ENCODE measurements at regions not wholly inside any gene's neighbourhood (a gene's known extent, or its start where the extent isn't known, plus 50 kb on each side); places are given as distances from the start of the nearest gene placed in this dataset.
A peak's percentile ranks its signal among the peaks of the same experiment; 100 is the strongest.

DNA sequence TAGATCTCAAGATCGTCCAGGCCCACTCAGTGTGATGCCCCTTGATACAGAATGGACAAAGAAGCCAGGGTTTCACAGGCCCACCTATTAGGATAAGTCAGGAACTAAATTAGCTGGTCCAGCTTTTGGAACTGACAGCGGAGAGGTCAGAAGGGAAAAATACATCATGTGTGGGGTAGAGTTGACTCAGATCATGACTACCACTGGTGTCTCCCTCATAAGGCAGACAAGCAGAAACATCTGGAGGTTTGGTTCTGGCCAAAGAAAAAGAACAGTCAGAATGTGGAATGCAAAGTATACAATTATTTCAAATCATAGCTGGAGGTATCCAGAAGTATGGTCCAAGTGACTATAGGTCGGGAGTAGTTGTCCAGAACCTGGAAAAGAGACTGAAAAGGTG, 621.1 kb upstream of the CELF2 start:
- no peak for DNase-seq (ENCODE audit: low spot score in 2 of 2)
- Histone ChIP-seq H3K36me3 (replicated peaks) (no peaks in the 10 kb centered on the region), H3K9me3 (no peaks in the 10 kb centered on the region), H3K4me1 (no peaks in the 10 kb centered on the region), H3K27me3 (ENCODE audit: low read depth) (no peaks in the 10 kb centered on the region), H3K4me3 (no peak overlapping the region)
- in situ Hi-C loops (cut with MboI; ENCODE audit: low sequenced_read_pairs) = no loop called here

DNA sequence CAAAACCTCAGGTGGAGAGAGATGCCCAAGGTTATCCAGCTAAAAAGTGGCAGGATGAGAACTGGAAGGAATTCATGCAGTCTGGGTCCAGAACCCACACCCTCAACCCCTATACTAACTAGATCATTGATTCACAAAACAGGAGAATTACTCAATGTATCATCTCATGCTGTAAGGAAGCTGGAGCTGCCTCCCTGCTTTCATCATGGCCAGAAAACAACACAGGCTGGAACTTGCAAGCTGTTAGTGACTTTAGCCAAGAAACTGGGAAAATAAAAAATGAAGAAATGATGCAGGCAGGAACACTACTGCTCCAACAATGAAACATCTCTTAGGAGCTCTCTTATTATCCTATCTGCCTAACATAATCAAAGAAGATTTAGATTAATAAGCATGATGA, 619.8 kb upstream of the CELF2 start:
- H3K4me3 ChIP-seq = no peak overlapping the region
- H3K9me3 ChIP-seq = no peaks in the 10 kb centered on the region
- no peaks in the 10 kb centered on the region for H3K4me1 ChIP-seq
- in situ Hi-C loops (cut with MboI; ENCODE audit: low sequenced_read_pairs) = no loop called here
- no peaks in the 10 kb centered on the region for H3K27me3 ChIP-seq (ENCODE audit: low read depth)
- no peaks in the 10 kb centered on the region for H3K36me3 ChIP-seq (replicated peaks)
- DNase-seq (ENCODE audit: low spot score in 2 of 2) = no peak

DNA sequence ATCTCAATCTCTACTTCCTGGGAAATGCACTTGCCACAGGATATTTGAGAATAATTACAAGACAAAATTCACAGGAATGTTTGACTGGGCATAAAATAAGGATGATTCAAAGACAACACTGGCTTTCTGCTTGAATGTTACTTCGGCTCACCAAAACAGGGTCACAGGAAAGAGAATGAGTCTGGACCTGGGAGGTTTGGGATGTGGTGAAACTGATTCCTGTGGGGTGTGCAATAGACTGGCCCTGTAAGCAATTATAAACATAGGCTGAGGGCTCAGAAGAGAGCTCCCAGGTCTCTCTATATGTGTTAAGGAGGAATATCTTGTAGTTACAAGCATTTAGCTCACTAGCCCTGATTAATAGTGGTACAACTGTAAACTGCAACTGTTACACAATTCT, 613.9 kb upstream of the CELF2 start:
- Histone ChIP-seq H3K9me3 (no peaks in the 10 kb centered on the region), H3K36me3 (replicated peaks) (no peaks in the 10 kb centered on the region), H3K4me3 (no peak overlapping the region), H3K4me1 (no peaks in the 10 kb centered on the region), H3K27me3 (ENCODE audit: low read depth) (no peaks in the 10 kb centered on the region)
- DNase-seq (ENCODE audit: low spot score in 2 of 2) = no peak
- in situ Hi-C loops (cut with MboI; ENCODE audit: low sequenced_read_pairs) = no loop called here

DNA sequence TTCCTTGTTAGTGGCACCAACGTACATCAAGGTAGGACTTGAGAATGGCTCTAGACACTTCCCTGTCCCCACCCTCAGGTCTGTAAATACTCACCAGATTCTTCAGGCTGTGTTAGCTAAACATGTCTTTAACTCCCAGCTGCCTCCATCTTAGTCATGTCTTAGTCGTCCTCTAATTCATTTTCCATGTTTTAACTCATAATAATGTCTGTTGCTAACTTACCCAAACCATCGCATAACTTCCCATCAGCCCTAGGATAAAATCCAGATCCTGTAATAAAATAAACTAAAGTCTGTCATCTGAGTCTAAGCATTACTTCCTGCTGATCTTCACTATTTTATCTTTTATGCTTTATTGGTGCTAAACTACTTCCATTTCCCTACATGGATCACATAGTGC, 600.0 kb upstream of the CELF2 start:
- in situ Hi-C loops (cut with MboI; ENCODE audit: low sequenced_read_pairs) = no loop called here
- H3K9me3 ChIP-seq = no peaks in the 10 kb centered on the region
- no peak for DNase-seq (ENCODE audit: low spot score in 2 of 2)
- H3K27me3 ChIP-seq (ENCODE audit: low read depth) = no peaks in the 10 kb centered on the region
- no peaks in the 10 kb centered on the region for H3K36me3 ChIP-seq (replicated peaks)
- peaks cover 10% of the 10 kb centered on the region for H3K4me1 ChIP-seq
- H3K4me3 ChIP-seq = no peak overlapping the region

DNA sequence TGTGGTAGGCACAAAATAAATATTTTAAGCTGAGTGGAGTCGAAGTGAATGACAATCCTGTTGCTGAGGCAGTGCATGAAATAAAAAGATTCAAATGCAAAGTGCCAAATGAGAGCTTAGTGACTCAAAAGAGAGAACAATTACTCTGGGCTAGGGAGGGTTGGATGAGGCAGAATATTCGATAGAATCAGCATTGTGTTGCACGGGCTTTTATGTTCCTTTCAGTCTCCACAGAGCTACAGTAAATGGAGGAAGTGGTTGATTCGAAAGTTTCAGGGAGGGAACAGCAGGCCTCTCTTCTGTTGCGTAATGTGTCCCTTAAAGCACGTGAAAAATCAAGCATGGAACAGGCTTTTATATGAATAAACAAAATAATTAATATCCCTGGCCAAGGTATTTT, 599.3 kb upstream of the CELF2 start:
- Histone ChIP-seq H3K27me3 (ENCODE audit: low read depth) (no peaks in the 10 kb centered on the region), H3K4me1 (peaks cover 10% of the 10 kb centered on the region), H3K36me3 (replicated peaks) (no peaks in the 10 kb centered on the region), H3K9me3 (no peaks in the 10 kb centered on the region), H3K4me3 (no peak overlapping the region)
- in situ Hi-C loops (cut with MboI; ENCODE audit: low sequenced_read_pairs) = no loop called here
- peak; percentile 49 to 91 for DNase-seq (ENCODE audit: low spot score in 2 of 2)

DNA sequence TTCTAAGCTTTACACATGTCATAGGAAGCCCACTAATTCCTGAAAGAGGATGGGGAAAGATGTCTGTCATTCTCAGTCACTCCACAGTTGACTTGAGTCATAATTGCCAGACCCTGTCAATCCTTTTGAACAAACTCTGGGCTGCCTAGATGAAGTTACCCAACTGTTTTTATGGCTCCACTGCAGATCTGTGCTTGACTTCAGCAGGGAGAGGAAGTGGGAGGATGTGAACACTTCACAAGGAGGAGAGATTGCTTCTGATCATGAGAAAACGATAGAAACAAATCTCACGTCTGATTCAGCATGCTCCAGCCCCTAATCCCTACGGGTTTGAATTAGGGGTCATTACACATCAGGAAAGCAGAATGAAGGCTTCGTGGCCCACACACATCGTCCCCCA, 596.6 kb upstream of the CELF2 start:
- Histone ChIP-seq H3K36me3 (replicated peaks) (no peaks in the 10 kb centered on the region), H3K27me3 (ENCODE audit: low read depth) (no peaks in the 10 kb centered on the region), H3K4me1 (peaks cover 10% of the 10 kb centered on the region), H3K4me3 (no peak overlapping the region), H3K9me3 (no peaks in the 10 kb centered on the region)
- in situ Hi-C loops (cut with MboI; ENCODE audit: low sequenced_read_pairs) = no loop called here
- no peak for DNase-seq (ENCODE audit: low spot score in 2 of 2)

DNA sequence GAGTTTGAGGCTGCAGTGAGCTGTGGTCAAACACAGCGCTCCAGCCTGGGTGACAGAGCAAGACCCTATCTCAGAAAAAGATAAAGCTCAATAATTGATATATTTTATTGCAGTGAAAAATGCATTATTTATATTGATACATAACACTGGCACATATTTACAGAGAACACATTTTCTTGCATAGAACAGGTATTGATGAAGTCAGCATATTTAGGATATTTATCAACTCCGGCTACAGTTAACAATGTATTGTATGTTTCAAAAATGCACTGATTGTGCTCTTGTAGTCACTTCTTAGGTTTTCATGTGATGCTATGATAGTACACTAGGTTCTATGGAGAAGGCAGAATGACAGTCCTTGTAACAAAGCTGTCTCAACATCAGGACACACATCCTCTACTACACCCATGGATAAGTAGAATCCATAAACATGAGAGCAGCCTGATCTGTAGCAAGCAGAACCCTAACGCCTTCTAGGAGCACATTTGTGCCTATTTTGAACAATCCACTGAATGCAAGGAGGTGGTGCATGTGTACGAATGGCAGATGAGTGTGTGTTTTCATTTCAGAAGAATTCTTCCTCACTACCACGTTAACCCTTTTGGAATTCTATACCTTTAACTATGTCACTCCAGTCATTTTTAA, 586.1 kb upstream of the CELF2 start:
- no peaks in the 10 kb centered on the region for H3K4me1 ChIP-seq
- H3K36me3 ChIP-seq (replicated peaks) = no peaks in the 10 kb centered on the region
- no peaks in the 10 kb centered on the region for H3K27me3 ChIP-seq (ENCODE audit: low read depth)
- no peak for DNase-seq (ENCODE audit: low spot score in 2 of 2)
- H3K4me3 ChIP-seq = no peak overlapping the region
- no peaks in the 10 kb centered on the region for H3K9me3 ChIP-seq
- in situ Hi-C loops (cut with MboI; ENCODE audit: low sequenced_read_pairs) = no loop called here

DNA sequence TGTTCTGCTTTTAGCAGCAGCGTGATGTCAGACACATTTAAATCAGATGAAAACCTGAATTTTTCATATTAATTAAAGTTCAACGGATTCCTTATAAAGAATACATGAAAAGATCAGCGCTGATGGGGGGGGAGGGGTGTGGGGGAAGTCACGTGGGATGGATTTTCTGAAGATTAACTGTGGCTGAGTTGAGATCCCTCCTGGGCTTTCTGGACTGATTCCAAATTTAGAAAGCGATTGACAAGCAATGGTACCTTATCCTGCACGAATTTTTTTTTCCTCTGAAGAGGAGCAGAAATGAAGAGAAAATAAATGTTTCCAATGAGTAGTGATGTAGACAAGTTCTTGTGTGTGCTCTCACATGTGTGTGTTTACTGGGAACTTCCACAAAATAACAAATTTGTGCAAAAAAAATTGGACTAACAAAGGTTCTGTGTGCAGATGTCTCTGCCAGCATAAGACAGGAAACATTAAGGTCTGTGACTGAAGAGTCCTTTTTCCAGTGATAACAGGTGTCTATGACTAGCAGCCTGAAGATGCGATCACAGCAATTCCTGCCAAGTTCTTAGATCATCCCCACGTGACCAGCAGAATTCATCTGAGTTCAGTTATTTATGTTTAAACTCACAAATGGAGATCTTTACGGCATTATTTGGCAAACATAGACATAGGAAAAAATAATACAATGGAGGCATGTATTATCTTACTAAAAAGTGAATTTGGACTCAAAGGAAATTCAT, 585.2 kb upstream of the CELF2 start:
- Histone ChIP-seq H3K4me1 (no peaks in the 10 kb centered on the region), H3K4me3 (no peak overlapping the region), H3K9me3 (no peaks in the 10 kb centered on the region), H3K36me3 (replicated peaks) (no peaks in the 10 kb centered on the region), H3K27me3 (ENCODE audit: low read depth) (no peaks in the 10 kb centered on the region)
- no peak for DNase-seq (ENCODE audit: low spot score in 2 of 2)
- in situ Hi-C loops (cut with MboI; ENCODE audit: low sequenced_read_pairs) = no loop called here

DNA sequence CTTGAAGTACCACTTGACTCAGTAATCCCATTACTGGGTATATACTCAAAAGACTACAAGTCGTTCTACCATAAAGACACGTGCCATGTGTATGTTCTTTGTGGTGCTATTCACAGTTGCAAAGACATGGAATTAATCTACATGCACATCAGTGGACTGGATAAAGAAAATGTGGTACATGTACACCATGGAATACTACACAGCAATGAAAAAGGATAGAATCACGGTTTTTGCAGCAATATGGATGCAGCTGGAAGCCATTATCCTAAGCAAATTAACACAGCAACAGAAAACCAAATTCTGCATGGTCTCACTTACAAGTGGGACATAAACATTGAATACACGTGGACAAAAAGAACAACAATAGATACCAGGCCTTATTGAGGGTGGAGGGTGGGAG, 583.4 kb upstream of the CELF2 start:
- no peaks in the 10 kb centered on the region for H3K4me1 ChIP-seq
- H3K36me3 ChIP-seq (replicated peaks) = no peaks in the 10 kb centered on the region
- no peaks in the 10 kb centered on the region for H3K9me3 ChIP-seq
- DNase-seq (ENCODE audit: low spot score in 2 of 2) = no peak
- H3K27me3 ChIP-seq (ENCODE audit: low read depth) = no peaks in the 10 kb centered on the region
- in situ Hi-C loops (cut with MboI; ENCODE audit: low sequenced_read_pairs) = no loop called here
- H3K4me3 ChIP-seq = no peak overlapping the region

DNA sequence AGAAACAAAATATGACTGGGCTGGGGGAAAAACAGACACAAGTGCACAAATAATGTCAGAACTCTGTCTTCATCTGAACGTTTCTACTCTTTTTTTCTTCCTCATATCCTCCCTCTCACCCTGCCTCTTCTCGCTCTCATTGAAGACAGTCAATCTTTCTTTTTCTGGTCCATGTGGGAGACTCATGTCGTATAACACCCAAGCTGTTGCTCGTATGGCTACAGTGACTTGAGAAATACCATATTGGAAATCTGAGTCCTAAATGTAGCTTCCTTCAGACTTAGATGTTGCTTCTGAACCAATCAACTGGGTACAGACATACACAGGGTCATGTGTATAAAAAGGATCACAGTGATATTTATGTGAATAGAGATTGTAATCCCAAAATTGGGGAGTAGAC, 579.8 kb upstream of the CELF2 start:
- Histone ChIP-seq H3K9me3 (no peaks in the 10 kb centered on the region), H3K4me3 (no peak overlapping the region), H3K27me3 (ENCODE audit: low read depth) (no peaks in the 10 kb centered on the region), H3K36me3 (replicated peaks) (no peaks in the 10 kb centered on the region), H3K4me1 (no peaks in the 10 kb centered on the region)
- in situ Hi-C loops (cut with MboI; ENCODE audit: low sequenced_read_pairs) = no loop called here
- no peak for DNase-seq (ENCODE audit: low spot score in 2 of 2)

DNA sequence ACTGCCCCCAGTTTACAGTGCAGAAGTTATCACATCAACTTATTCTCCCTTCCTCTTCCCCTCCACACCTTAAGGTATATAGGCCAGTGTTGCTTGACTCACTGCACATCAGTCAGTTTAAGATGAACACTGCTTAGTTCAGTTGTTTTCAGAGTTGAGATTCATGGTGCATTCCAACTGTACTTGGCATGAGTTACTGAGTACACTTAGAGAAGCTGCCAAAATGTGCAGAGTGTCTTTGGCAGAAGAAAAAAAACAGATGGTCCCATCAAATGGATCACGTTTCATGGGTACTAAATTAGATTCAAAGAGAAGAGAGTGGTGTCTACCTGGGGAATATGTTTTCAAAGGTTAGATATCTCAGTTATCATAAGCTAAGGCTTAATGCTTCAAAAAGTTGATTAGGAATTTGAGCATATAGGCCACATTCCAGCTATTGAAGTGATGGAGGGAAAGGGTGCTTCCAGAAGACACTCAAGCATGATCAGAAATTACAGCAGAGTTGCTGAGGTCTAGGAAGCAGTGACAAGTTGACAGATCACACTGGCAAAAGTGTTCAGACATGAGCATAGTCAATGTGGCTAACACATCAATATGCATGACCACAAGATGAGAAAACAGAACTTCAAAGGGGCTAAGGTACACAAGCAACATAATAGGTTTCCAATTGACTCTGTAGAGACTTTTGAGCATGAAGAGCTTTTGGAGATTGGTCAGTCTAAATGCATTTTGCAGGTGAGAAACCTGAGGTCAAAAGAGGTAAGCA, 579.2 kb upstream of the CELF2 start:
- no peak overlapping the region for H3K4me3 ChIP-seq
- no peaks in the 10 kb centered on the region for H3K36me3 ChIP-seq (replicated peaks)
- H3K9me3 ChIP-seq = no peaks in the 10 kb centered on the region
- DNase-seq (ENCODE audit: low spot score in 2 of 2) = no peak
- H3K4me1 ChIP-seq = no peaks in the 10 kb centered on the region
- in situ Hi-C loops (cut with MboI; ENCODE audit: low sequenced_read_pairs) = no loop called here
- H3K27me3 ChIP-seq (ENCODE audit: low read depth) = no peaks in the 10 kb centered on the region

DNA sequence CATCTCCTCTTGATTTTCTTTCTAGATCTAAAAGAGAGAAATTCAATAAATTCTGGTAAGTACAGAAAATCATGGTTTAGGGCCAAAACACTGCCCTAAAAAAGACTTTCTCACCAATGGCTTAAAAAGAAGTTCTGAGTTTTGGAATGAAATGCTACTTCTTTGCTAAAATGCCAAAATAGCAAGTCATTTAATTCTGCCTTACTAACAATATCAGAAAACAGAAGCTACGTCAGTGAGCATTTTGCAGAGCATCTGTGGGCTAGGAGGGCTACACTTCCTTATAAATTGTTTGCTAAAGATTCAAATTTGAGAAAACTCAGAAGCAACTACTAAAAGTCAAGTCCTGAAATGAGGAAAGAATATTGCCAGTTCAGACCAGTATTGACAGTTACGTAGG, 560.8 kb upstream of the CELF2 start:
- in situ Hi-C loops (cut with MboI; ENCODE audit: low sequenced_read_pairs) = no loop called here
- DNase-seq (ENCODE audit: low spot score in 2 of 2) = no peak
- no peaks in the 10 kb centered on the region for H3K36me3 ChIP-seq (replicated peaks)
- no peaks in the 10 kb centered on the region for H3K4me1 ChIP-seq
- no peak overlapping the region for H3K4me3 ChIP-seq
- no peaks in the 10 kb centered on the region for H3K27me3 ChIP-seq (ENCODE audit: low read depth)
- H3K9me3 ChIP-seq = no peaks in the 10 kb centered on the region

DNA sequence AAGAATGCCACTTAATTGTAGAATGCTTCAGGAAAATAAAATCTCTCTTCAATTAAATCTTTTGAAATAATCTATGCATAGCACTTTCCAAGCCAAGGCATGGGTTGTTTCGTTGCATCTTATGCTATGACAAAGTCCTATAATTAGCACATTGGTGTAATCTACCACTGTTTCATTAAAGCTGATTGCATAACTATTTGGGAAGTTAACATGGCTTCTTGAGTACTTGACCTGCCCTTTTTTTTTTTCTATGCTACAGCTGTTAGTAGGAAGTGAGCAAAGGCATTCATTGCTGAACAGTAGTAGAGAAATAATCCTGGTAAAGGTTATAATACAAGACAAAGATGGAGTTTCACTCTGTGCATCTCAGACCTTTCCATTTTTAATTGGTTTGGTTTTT, 557.2 kb upstream of the CELF2 start:
- in situ Hi-C loops (cut with MboI; ENCODE audit: low sequenced_read_pairs) = no loop called here
- Histone ChIP-seq H3K4me3 (no peak overlapping the region), H3K27me3 (ENCODE audit: low read depth) (no peaks in the 10 kb centered on the region), H3K9me3 (no peaks in the 10 kb centered on the region), H3K36me3 (replicated peaks) (no peaks in the 10 kb centered on the region), H3K4me1 (no peaks in the 10 kb centered on the region)
- DNase-seq (ENCODE audit: low spot score in 2 of 2) = no peak

DNA sequence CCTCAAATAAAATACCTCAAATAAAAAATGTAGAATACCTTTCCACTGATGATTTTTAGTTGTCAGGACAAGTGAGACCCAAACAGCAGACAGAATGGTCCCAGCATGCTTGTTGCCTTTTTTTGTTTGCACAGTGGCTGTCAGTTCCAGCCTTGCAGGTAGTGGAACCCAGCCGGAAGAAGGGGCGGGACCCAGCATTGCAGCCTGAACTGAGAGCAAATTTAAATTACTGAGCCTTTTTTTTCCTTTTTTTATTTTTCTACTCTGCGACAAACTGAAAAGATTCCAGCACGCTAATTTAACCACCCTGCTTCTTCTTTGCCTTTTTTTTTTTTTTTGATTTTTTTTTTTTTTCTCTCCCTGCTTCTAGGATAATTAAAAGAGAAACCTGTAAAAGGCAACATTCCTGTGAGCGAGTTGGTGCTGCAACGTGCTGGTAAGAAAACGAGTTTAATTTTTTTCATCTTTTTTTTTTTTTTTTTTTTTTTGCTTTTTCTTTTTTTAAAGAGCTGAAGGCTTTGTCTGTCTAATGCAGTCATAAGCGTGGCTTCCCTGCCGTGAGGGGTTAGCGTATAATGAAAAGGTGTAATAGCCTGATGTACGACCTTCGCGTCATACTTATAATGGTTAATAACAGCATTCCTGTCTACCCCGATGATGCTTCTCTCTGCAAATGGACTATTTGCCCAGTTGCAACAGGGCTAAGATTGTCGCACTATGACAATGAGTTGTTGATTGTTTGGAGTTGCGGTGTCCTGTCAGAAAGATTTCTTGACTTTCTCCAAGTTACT, 555.3 kb upstream of the CELF2 start:
- H3K9me3 ChIP-seq = no peaks in the 10 kb centered on the region
- H3K36me3 ChIP-seq (replicated peaks) = no peaks in the 10 kb centered on the region
- in situ Hi-C loops (cut with MboI; ENCODE audit: low sequenced_read_pairs) = no loop called here
- DNase-seq (ENCODE audit: low spot score in 2 of 2) = no peak
- H3K4me1 ChIP-seq = no peaks in the 10 kb centered on the region
- no peaks in the 10 kb centered on the region for H3K27me3 ChIP-seq (ENCODE audit: low read depth)
- H3K4me3 ChIP-seq = no peak overlapping the region

Data from HAP-1 (cell line).